K562 (cell line): ENCODE measurements at regions not wholly inside any gene's neighbourhood (a gene's known extent, or its start where the extent isn't known, plus 50 kb on each side); places are given as distances from the start of the nearest gene placed in this dataset.

ENCODE experiments used
- ATAC-seq: fragments of 200-7000 bp; cut with Tn5 transposase; 3 replicates; pipeline ENCODE4 v1.9.1; 2020; ENCODE audit warnings: moderate library complexity
- BruUV-seq: library from RNA; stranded (reverse); fragments of 400-500 nt; replicated peaks from 2 replicates; lab custom pipeline; 2021; lab: Mats Ljungman, UMichigan
- CTCF ChIA-PET: fragments of 300-600 bp; formaldehyde crosslinking; extraction: SDS; loops from one replicate; lab custom pipeline; 2021; ENCODE audit warnings: low intra/inter-chr PET ratio; lab: Yijun Ruan, JAX
- POLR2A ChIA-PET: fragments of 300-600, 350-650 bp; sonication (Branson Sonifier 250); formaldehyde crosslinking; extraction: SDS; loops from one replicate; lab custom pipeline; 2021; ENCODE audit warnings: antibody characterized with exemption, inconsistent platforms; lab: Yijun Ruan, JAX
- DNase-seq, 4 experiments: peaks; one replicate each; pipeline versions ENCODE4 v3.0.0 to v3.0.0-alpha.2; 2011 to 2018; ENCODE audit warnings: low spot score in 3 of 4, mixed read lengths in 3 of 4; ENCODE audit errors: extremely low read depth in 1 of 4
- FAIRE-seq: peaks from 2 replicates; lab custom pipeline; 2011; peaks lifted over from hg19 to GRCh38; lab: Jason Lieb, UNC
- H2AFZ ChIP-seq: 2 replicates; pipeline ENCODE4 v1.6.0; 2011; ENCODE audit warnings: low read depth, low read length, control low read depth, inconsistent platforms
- H3K27ac ChIP-seq: fragments of 200-600 bp; 3 replicates; pipeline ENCODE4 v1.8.0; 2011; ENCODE audit warnings: low read depth, mild to moderate bottlenecking, control low read depth, inconsistent platforms, low read length, moderate library complexity, mixed read lengths; ENCODE audit errors: extremely low read depth
- H3K27me3 ChIP-seq, 2 experiments: fragments of 300-600 bp in 1 of 2; 2 replicates in 1 of 2; 3 replicates in 1 of 2; pipeline versions ENCODE4 v1.6.0 to v1.8.0; 2011; ENCODE audit warnings: inconsistent platforms in 2 of 2, low read length in 2 of 2, mild to moderate bottlenecking in 1 of 2, mixed read lengths in 1 of 2, moderate library complexity in 1 of 2; ENCODE audit not compliant: control insufficient read depth in 2 of 2, insufficient read depth in 2 of 2
- H3K36me3 ChIP-seq: fragments of 300-600 bp; 3 replicates; pipeline ENCODE4 v1.8.0; 2011; ENCODE audit warnings: mild to moderate bottlenecking, low read length, inconsistent platforms; ENCODE audit not compliant: control insufficient read depth, insufficient read depth
- H3K4me1 ChIP-seq, 2 experiments: fragments of 200-600 bp in 1 of 2; replicated peaks in 1 of 2; 2 replicates in 1 of 2; 3 replicates in 1 of 2; pipeline versions ENCODE4 v1.5.1 to v1.8.0; 2011; ENCODE audit warnings: inconsistent platforms in 2 of 2, low read length in 2 of 2, mild to moderate bottlenecking in 1 of 2, mixed read lengths in 1 of 2, moderate library complexity in 1 of 2; ENCODE audit not compliant: control insufficient read depth in 2 of 2, insufficient read depth in 2 of 2
- H3K4me2 ChIP-seq: 2 replicates; pipeline ENCODE4 v1.6.1; 2011; ENCODE audit warnings: low read length, control low read depth, inconsistent platforms, mixed read lengths; ENCODE audit not compliant: insufficient read depth
- H3K4me3 ChIP-seq: fragments of 200-600 bp; sonication (generic), shearing (Covaris generic); 2 replicates; pipeline ENCODE4 v1.5.1; 2016; ENCODE audit warnings: control low read depth, inconsistent platforms
- H3K79me2 ChIP-seq: fragments of 200-600 bp; 3 replicates; pipeline ENCODE4 v1.8.0; 2011; ENCODE audit warnings: low read length, inconsistent platforms; ENCODE audit not compliant: control insufficient read depth, insufficient read depth
- H3K9ac ChIP-seq, 2 experiments: 2 replicates each; pipeline versions ENCODE4 v1.6.0 to v1.6.1; 2011; ENCODE audit warnings: low read depth in 2 of 2, low read length in 2 of 2, control low read depth in 1 of 2, inconsistent platforms in 1 of 2, mild to moderate bottlenecking in 1 of 2, mixed read lengths in 1 of 2; ENCODE audit not compliant: insufficient read depth in 1 of 2
- H3K9me1 ChIP-seq: one replicate; pipeline ENCODE4 v1.6.0; 2011; ENCODE audit warnings: inconsistent platforms, mild to moderate bottlenecking, low read length, moderate library complexity; ENCODE audit not compliant: control insufficient read depth, insufficient read depth
- H3K9me3 ChIP-seq: replicated peaks from 2 replicates; pipeline ENCODE4 v1.5.1; 2011; ENCODE audit warnings: low read depth, low read length, inconsistent platforms; ENCODE audit not compliant: control insufficient read depth, insufficient read depth
- H4K20me1 ChIP-seq: replicated peaks from 2 replicates; pipeline ENCODE4 v1.6.1; 2011; ENCODE audit warnings: low read length, inconsistent platforms, mixed read lengths; ENCODE audit not compliant: control insufficient read depth, insufficient read depth
- ARID2 ChIP-seq: fragments of 450-650 bp; IDR thresholded peaks from 2 replicates; pipeline ENCODE4 v1.6.1; 2017; ENCODE audit warnings: antibody characterized with exemption, mild to moderate bottlenecking
- FOXJ3 ChIP-seq: sonication (generic); formaldehyde crosslinking; IDR thresholded peaks from 2 replicates; pipeline ENCODE4 v1.4.0; 2020; ENCODE audit warnings: mild to moderate bottlenecking, missing genetic modification reagents
- HDAC8 ChIP-seq: fragments of 450-650 bp; IDR thresholded peaks from 2 replicates; pipeline ENCODE4 v1.6.1; 2016; ENCODE audit warnings: mild to moderate bottlenecking, missing genetic modification characterization, moderate library complexity, missing compliant biosample characterization
- JUND ChIP-seq, 2 experiments: IDR thresholded peaks; 2 replicates in 1 of 2; 3 replicates in 1 of 2; pipeline ENCODE4 v1.6.1; 2011; ENCODE audit warnings: borderline replicate concordance in 2 of 2, low read depth in 2 of 2, low read length in 2 of 2, improper control_type of control experiment in 1 of 2, missing biosample characterization in 1 of 2, missing genetic modification characterization in 1 of 2, missing genetic modification reagents in 1 of 2
- TEAD1 ChIP-seq, 2 experiments: fragments of 450-650 bp in 1 of 2; sonication (generic) in 1 of 2; formaldehyde crosslinking; IDR thresholded peaks; 2 replicates each; pipeline versions ENCODE4 v1.4.0 to v1.8.0; 2020 to 2022; ENCODE audit warnings: mild to moderate bottlenecking in 2 of 2, missing genetic modification reagents in 1 of 2
- ZNF77 ChIP-seq: fragments of 250-450 bp; sonication (Bioruptor Pico); IDR thresholded peaks from 2 replicates; pipeline ENCODE4 v1.5.0; 2020
- ZNF780A ChIP-seq: fragments of 250-450 bp; sonication (Bioruptor Pico); IDR thresholded peaks from 2 replicates; pipeline ENCODE4 v1.5.0; 2021; ENCODE audit warnings: mild to moderate bottlenecking
- WGBS: fragments of 100-300 bp; shearing (Covaris generic); methylation state at CpG from one replicate; pipeline ENCODE4 v1.1.6; 2016; ENCODE audit warnings: low coverage, mixed read lengths; ENCODE audit not compliant: insufficient coverage; ENCODE audit errors: missing lambda C conversion rate; 5-methylcytosine and 5-hydroxymethylcytosine counted together
- in situ Hi-C: fragments of 300-500 bp; cut with MboI; formaldehyde crosslinking; loops from 4 replicates; pipeline ENCODE4 v1.15.0; 2018; ENCODE audit warnings: inconsistent platforms, mixed read lengths
- intact Hi-C: fragments of 100-400 bp; cut with micrococcal nuclease; formaldehyde crosslinking; loops from 2 replicates; pipeline ENCODE4 v1.14.2; 2022
- TF ChIP-seq, protein P1 (sequence below): fragments of 150-350 bp; conservative IDR thresholded peaks from 2 replicates; pipeline ENCODE4 v1.6.1; 2014; ENCODE audit warnings: low read length
- TF ChIP-seq, protein P2 (sequence below): fragments of 250-450 bp; sonication (Bioruptor Pico); IDR thresholded peaks from 2 replicates; pipeline ENCODE4 v1.8.0; 2021; ENCODE audit warnings: moderate library complexity, mild to moderate bottlenecking, inconsistent platforms

DNA sequence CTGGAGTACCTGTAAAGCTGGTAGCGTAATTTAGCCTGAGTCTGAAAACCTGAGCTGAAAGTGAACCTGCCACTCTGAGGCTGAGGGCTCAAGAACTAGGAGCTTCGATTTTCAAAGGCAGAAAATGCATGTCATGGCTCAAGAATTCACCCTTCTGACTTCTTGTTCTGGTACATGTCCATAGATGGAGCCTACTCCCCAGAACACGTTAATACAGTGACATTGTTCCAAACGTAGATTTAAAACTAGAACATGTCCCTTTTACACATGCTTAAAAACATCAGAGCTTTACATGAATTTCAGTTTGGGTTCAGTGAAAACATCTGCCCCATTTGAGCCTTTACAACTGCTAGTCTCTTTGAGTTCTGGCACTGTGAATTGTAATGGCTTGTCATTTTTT lies 115.5 kb upstream of the WDR1 start:
- BruUV-seq = no TSS peak
- ChIA-PET POLR2A (no interaction called here), CTCF (no interaction called here)
- TF ChIP-seq ZNF77 (CRISPR knock-in tag) (no peak), JUND (IDR thresholded peaks at IDR 0.05; ENCODE audit: borderline replicate concordance, low read depth, low read length) (no peak), JUND (tag; IDR thresholded peaks at IDR 0.05; ENCODE audit: borderline replicate concordance, low read depth, low read length) (no peak)
- Histone ChIP-seq H3K9me3 (no peaks in the 10 kb centered on the region), H2AFZ (peak overlapping the region; percentile 51), H3K27me3 (no peaks in the 10 kb centered on the region), H3K27ac (no peak overlapping the region), H3K9ac (no peak overlapping the region), H3K79me2 (no peaks in the 10 kb centered on the region), H3K9me1 (no peaks in the 10 kb centered on the region), H4K20me1 (no peaks in the 10 kb centered on the region), H3K4me3 (no peak overlapping the region), H3K4me2 (no peak overlapping the region), H3K4me1 (peaks cover 0 to 7% of the 10 kb centered on the region in 2 experiments; a peak in 2 of 5 replicates), H3K36me3 (no peaks in the 10 kb centered on the region)
- WGBS = 47% methylated on average over 4 of the region's 4 CpGs
- intact Hi-C loops = no loop called here
- no peak for DNase-seq
- ATAC-seq = no peak
- in situ Hi-C loops = no loop called here
- no peak for FAIRE-seq

GRCh38 chr4:10226756-10227155 lies 110.2 kb upstream of the WDR1 start:
- Histone ChIP-seq H3K9me1 (no peaks in the 10 kb centered on the region), H3K4me2 (no peak overlapping the region), H4K20me1 (no peaks in the 10 kb centered on the region), H3K4me3 (no peak overlapping the region), H3K9me3 (no peaks in the 10 kb centered on the region), H3K36me3 (no peaks in the 10 kb centered on the region; the same call in 2 of the 3 replicates), H3K4me1 (peaks cover under 1 to 3% of the 10 kb centered on the region in 2 experiments; a peak in 3 of 5 replicates), H3K27me3 (no peaks in the 10 kb centered on the region), H3K27ac (no peak overlapping the region), H3K79me2 (no peaks in the 10 kb centered on the region), H3K9ac (no peak overlapping the region), H2AFZ (peak overlapping the region; percentile 41; the same call in 1 of the 2 replicates)
- no TSS peak for BruUV-seq
- FAIRE-seq (no peak), ATAC-seq (no peak), DNase-seq (no peak)
- WGBS = 41% methylated on average over 3 of the region's 3 CpGs
- POLR2A ChIA-PET = no interaction called here
- in situ Hi-C loops (no loop called here), intact Hi-C loops (no loop called here)
- CTCF ChIA-PET = no interaction called here
- TF ChIP-seq, protein P1, sequence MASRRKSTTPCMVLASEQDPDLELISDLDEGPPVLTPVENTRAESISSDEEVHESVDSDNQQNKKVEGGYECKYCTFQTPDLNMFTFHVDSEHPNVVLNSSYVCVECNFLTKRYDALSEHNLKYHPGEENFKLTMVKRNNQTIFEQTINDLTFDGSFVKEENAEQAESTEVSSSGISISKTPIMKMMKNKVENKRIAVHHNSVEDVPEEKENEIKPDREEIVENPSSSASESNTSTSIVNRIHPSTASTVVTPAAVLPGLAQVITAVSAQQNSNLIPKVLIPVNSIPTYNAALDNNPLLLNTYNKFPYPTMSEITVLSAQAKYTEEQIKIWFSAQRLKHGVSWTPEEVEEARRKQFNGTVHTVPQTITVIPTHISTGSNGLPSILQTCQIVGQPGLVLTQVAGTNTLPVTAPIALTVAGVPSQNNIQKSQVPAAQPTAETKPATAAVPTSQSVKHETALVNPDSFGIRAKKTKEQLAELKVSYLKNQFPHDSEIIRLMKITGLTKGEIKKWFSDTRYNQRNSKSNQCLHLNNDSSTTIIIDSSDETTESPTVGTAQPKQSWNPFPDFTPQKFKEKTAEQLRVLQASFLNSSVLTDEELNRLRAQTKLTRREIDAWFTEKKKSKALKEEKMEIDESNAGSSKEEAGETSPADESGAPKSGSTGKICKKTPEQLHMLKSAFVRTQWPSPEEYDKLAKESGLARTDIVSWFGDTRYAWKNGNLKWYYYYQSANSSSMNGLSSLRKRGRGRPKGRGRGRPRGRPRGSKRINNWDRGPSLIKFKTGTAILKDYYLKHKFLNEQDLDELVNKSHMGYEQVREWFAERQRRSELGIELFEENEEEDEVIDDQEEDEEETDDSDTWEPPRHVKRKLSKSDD = no peak
- TF ChIP-seq, protein P2, sequence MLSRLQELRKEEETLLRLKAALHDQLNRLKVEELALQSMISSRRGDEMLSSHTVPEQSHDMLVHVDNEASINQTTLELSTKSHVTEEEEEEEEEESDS = no peak
- no peak for TF ChIP-seq HDAC8 (tag)
- TF ChIP-seq FOXJ3 (CRISPR knock-in tag) = no peak
- TF ChIP-seq ARID2 = no peak
- TF ChIP-seq ZNF780A (CRISPR knock-in tag) = no peak
- 0 out of 4 replicates have a peak, but pooled peaks of 1 of the 2 experiments have one; percentile 12 for TF ChIP-seq TEAD1 (CRISPR knock-in tag; IDR thresholded peaks at IDR 0.05)
- TF ChIP-seq, all 486 proteins: peak for 1
